Activated CD4-positive, alpha-beta T cell treated with anti-CD3 and anti-CD28 coated beads for 48 hours (primary cell): ENCODE measurements at regions not wholly inside any gene's neighbourhood (a gene's known extent, or its start where the extent isn't known, plus 50 kb on each side); places are given as distances from the start of the nearest gene placed in this dataset.
"Not testable (repeated sequence)": the region's sequence is repeated elsewhere in the genome, so short reads cannot be mapped to it uniquely, and the experiment has no call there.

Experiments used
- DNase-seq: peaks from one replicate; pipeline ENCODE4 v3.0.0-alpha.2; 2020

- DNase-seq: no peak
Measured at GRCh38 chr4:159552979-159553768, 450.3 kb downstream of the RAPGEF2 start.

- DNase-seq: no peak
Measured at GRCh38 chr4:159555873-159556272, 453.0 kb downstream of the RAPGEF2 start.

GRCh38 chr4:159562366-159562765, 459.5 kb downstream of the RAPGEF2 start:
- no peak for DNase-seq

- no peak for DNase-seq
Measured at GRCh38 chr4:159563257-159563656, 460.4 kb downstream of the RAPGEF2 start.

GRCh38 chr4:159564615-159565014, 461.7 kb downstream of the RAPGEF2 start:
- no peak for DNase-seq

GRCh38 chr4:159566786-159567185, 463.9 kb downstream of the RAPGEF2 start:
- DNase-seq: no peak

- no peak for DNase-seq
Measured at GRCh38 chr4:159577241-159577640, 474.4 kb downstream of the RAPGEF2 start.

- no peak for DNase-seq
Measured at GRCh38 chr4:159582685-159583084, 479.8 kb downstream of the RAPGEF2 start.

GRCh38 chr4:159592898-159593556, 490.1 kb downstream of the RAPGEF2 start:
- DNase-seq: no peak

GRCh38 chr4:159593681-159594080, 490.8 kb downstream of the RAPGEF2 start:
- no peak for DNase-seq

GRCh38 chr4:159594576-159594975, 491.7 kb downstream of the RAPGEF2 start:
- no peak for DNase-seq

GRCh38 chr4:159595101-159595500, 492.2 kb downstream of the RAPGEF2 start:
- DNase-seq: not testable (repeated sequence)

GRCh38 chr4:159598602-159599001, 495.7 kb downstream of the RAPGEF2 start:
- no peak for DNase-seq

- DNase-seq: no peak
Measured at GRCh38 chr4:159600061-159600460, 497.2 kb downstream of the RAPGEF2 start.

GRCh38 chr4:159604781-159605180, 501.9 kb downstream of the RAPGEF2 start:
- DNase-seq: no peak

GRCh38 chr4:159606835-159607234, 504.0 kb downstream of the RAPGEF2 start:
- DNase-seq: no peak

GRCh38 chr4:159607809-159608208, 504.9 kb downstream of the RAPGEF2 start:
- DNase-seq: no peak

- no peak for DNase-seq
Measured at GRCh38 chr4:159608436-159608835, 505.6 kb downstream of the RAPGEF2 start.

GRCh38 chr4:159632031-159632430, 529.2 kb downstream of the RAPGEF2 start:
- DNase-seq: no peak

- no peak for DNase-seq
Measured at GRCh38 chr4:159639671-159640323, 536.9 kb downstream of the RAPGEF2 start.

GRCh38 chr4:159649237-159649636, 546.4 kb downstream of the RAPGEF2 start:
- DNase-seq: no peak

- DNase-seq: no peak
Measured at GRCh38 chr4:159652871-159653270, 550.0 kb downstream of the RAPGEF2 start.

GRCh38 chr4:159655547-159655946, 552.7 kb downstream of the RAPGEF2 start:
- DNase-seq: no peak

- DNase-seq: no peak
Measured at GRCh38 chr4:159669094-159669493, 566.2 kb downstream of the RAPGEF2 start.
